GM19463 (cell line): ENCODE measurements at regions not wholly inside any gene's neighbourhood (a gene's known extent, or its start where the extent isn't known, plus 50 kb on each side); places are given as distances from the start of the nearest gene placed in this dataset.

Source experiments
- ATAC-seq: cut with Tn5 transposase; IDR thresholded peaks from one replicate; pipeline ENCODE4 v1.9.1; 2021; ENCODE audit warnings: mild to moderate bottlenecking, moderate library complexity; ENCODE audit not compliant: unreplicated experiment

GRCh38 chr3:181457190-181457589, 254.5 kb upstream of the SOX2 start:
- no peak for ATAC-seq

DNA sequence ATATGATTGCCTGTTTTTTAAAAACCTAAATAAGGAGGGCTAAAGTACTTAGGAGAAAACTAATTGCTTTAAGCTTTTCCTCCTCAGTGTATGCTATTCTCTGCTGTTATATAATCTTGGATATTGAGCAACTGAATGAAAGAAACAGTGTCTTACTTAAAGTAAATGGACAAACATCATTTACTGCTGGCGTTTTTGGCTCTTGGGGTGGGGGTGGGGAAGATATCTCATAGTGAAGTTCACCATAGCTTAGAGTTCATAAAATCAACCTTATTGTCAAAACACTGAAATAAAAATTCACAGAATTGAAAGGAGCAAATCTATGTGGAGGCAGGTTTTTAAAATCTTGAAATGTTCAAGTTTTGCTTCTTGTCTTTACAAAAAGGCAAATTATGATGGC, 256.4 kb upstream of the SOX2 start:
- ATAC-seq = no peak

- no peak for ATAC-seq
These were observed 257.2 kb upstream of the SOX2 start for GRCh38 chr3:181454451-181455027.

DNA sequence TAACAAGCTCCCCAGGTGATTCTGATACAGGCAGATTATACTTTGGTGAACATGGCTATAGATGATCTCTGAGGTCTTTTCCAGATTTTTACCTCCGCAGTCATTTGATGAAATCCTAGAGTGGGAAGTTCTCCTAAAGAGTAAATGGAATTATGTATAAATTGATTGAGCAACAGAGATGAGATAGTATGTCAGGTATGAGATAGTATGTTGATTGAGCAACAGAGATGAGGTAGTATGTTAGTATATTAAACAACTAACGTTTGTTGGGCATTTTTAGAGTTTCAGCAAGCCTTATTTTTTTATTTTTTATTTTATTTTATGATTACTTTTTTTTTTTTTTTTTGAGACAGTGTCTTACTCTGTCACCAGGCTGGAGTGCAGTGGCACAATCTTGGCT, 265.0 kb upstream of the SOX2 start:
- ATAC-seq = no peak

- ATAC-seq = no peak
These were observed 269.7 kb upstream of the SOX2 start for GRCh38 chr3:181442066-181442465.

DNA sequence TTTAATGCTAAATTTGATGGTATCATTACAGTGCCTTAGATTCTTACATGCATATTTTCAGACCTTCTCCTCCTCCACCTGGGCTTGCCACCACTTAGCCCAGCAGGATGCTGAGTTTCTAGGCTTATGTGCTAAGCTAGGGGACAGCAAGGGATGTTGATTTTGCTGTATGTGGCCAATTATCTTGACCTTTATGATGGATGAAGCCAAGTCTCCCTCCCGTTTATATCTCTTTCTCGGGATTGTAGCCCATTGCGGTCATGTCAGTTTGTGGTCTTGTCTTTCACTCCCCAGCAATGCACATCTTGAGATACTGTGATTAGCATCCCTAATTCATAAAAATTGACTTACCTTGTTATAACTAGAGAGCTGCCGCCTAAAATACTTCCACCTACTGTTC, 278.7 kb upstream of the SOX2 start:
- no peak for ATAC-seq

DNA sequence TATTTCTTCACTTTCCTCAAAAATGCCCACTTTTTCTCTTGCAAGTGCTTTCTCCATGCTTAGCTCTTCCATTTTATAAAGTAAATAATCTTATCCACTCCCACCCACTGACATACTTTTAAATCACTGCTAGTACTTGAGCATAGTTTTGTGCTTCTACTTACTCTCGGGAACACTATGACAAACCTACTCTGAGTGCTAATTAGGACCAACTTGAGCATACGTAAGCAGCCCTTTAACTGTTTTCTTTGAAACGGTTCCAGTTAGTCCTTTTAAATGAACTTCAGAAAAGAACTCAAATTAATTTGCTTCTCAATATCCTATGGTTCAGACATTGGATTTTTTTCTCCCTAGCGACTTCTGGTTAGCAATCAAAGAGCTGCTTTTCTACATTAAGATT, 280.0 kb upstream of the SOX2 start:
- ATAC-seq = no peak

GRCh38 chr3:181425074-181425473, 286.7 kb upstream of the SOX2 start:
- no peak for ATAC-seq

- no peak for ATAC-seq
These were observed 293.5 kb upstream of the SOX2 start for GRCh38 chr3:181418233-181418632.

- ATAC-seq = no peak
These were observed 294.0 kb upstream of the SOX2 start for GRCh38 chr3:181417748-181418147.

DNA sequence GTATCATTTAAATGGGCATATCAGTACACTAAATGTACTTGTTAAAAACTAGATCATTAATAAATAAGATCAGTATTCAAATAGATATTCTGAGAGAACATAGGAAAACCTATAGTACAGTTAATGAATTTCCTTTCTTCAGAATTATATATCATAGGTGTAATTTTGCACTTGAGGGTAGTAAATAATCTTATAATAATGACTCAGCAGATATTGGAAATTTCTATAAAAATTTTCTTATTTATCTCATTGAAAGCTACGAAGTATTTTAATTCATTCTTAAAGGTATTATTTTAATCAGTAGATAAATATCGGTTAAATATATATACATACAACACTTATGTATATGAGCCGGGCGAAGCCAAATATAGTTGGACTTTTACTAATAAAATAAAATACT, 300.9 kb upstream of the SOX2 start:
- ATAC-seq = no peak

DNA sequence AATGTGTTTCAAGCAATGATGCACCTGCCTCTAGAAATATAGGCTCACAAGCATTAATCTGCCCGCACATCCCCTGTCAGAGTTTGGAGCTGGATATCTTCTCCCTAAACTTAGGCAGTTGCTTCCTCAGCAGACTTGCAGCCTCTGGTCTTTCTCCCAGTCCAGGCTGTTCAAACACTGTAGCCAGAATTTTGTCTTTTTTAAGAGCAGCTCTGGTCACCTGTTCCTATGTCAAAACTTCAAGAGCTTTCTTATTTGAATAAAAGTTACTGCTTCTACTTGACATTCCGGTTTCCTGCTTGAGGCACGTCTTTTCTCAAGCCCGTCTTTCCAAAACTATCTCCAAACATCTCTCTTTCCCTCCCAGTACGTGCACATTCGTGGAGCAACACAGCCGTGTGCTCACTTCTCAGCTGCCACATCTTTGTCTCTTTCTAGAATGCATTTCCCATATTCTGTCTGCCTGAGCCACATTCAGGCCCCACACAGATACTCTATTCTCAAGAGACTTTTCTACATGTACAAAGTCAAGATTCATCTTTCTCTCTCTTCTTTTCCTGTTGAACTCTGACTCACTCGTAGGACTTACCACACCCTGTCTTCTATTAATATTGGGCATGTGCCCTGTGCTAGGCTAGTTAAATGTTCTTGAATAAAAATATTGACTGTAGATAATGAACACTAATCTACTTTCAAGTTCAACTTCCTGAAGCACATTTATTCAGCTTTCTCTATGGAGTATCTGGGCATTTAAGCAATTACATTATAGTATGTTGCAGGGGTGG, 307.7 kb upstream of the SOX2 start:
- no peak for ATAC-seq

- ATAC-seq = no peak
These were observed 309.4 kb upstream of the SOX2 start for GRCh38 chr3:181402347-181402746.

DNA sequence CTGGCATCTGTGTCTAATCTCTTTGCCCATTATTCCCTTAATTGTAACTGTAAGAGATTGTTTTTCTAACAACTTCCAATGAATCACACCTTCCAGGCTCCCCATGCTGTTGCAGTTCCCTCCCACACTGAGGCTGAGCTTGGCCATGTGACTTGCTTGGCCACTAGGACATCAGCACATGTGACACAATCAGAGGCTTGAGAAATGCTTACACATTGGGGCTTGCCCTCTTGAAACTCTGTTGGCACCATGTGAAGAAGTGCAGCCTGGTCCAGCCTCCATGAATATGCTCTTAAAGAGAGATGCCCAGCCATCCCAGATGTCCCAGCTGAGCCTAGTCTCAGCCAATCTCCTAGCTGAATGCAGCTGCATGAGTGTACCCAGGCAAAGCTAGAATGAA, 326.8 kb upstream of the SOX2 start:
- ATAC-seq = no peak

- ATAC-seq = no peak
These were observed 328.0 kb upstream of the SOX2 start for GRCh38 chr3:181383760-181384159.

GRCh38 chr3:181383201-181383600, 328.5 kb upstream of the SOX2 start:
- ATAC-seq = no peak

GRCh38 chr3:181382656-181383055, 329.1 kb upstream of the SOX2 start:
- no peak for ATAC-seq

DNA sequence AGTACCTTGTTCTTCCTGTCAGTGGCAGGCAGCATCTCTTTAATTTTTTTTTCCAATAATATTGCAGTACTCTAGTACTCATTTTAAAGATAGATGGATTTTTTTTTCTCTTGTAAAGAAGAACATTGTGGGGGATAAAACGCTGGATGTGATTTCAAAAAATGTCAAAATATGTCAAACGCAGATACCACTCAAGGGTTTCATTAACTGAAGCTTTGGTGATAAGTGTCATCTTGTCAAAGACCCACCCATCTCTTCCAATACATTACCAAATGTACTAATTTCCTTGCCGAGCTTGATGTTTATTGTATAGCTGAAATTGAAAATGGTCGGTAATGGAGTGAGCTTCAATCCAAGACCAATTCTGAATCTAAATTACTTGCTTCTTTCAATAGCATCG, 332.4 kb upstream of the SOX2 start:
- no peak for ATAC-seq

DNA sequence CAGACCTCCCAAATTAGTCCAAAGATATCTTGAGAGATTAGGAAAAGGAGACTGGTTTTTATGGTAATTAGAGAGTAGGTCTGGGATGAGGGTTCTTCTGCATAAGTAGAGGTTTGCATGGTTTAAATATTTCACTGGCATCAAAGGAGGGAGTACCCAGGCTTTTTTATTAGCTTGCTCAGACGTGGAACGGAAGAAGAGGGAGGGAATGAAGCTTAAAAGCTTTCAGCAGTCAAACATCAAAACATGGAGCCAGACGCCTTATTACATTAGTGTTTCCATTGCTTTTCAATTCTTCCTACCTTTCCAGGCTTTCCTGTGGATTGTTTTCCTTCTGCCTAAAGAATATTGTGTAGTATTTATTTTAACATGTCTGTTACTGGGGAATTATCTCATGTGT, 342.1 kb upstream of the SOX2 start:
- no peak for ATAC-seq

DNA sequence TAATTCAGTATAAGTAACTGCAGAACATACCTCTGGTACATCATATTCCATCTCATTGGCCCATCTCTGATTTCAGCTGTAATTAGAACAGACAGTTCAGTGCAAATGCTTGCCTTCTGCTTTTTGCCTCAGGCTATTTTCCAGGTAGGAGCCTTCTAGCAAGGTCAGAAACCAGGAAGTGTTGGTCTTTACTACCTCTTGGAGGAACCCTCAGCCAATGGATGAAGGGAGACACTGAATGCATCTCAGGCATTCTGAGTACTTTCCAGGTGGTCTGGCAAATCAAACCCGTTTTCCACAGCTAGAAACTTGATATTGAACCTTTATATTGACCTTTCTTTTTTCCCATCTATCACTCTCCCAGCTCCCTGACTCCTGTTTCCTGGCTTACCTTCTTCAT, 348.5 kb upstream of the SOX2 start:
- ATAC-seq = no peak

GRCh38 chr3:181362378-181362777, 349.3 kb upstream of the SOX2 start:
- ATAC-seq = no peak

DNA sequence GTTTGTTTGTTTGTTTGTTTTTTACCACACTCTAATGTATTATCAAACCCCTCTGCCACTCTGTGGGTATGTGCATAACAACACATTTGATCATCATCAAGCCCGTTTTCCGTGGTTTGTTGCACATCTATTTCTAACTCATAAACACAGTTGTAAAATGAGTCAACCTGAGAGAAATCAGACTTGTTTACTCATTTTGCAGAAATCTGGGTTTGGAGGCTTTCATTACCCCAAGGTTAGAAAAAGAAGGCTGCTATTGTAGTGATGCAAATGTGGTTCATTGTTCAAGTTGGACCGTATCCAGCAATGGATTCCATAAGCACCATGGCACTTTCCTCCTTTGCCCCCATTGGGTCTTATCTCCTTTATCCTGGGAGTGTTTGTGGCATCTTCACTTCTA, 353.2 kb upstream of the SOX2 start:
- peak; percentile 58 for ATAC-seq

GRCh38 chr3:181358060-181358459, 353.7 kb upstream of the SOX2 start:
- ATAC-seq = no peak
